HG03103 (cell line): ENCODE measurements at regions not wholly inside any gene's neighbourhood (a gene's known extent, or its start where the extent isn't known, plus 50 kb on each side); places are given as distances from the start of the nearest gene placed in this dataset.
A peak's percentile ranks its signal among the peaks of the same experiment; 100 is the strongest.
"Not testable (repeated sequence)": the region's sequence is repeated elsewhere in the genome, so short reads cannot be mapped to it uniquely, and the experiment has no call there.

Experiments
- ATAC-seq: cut with Tn5 transposase; IDR thresholded peaks from one replicate; pipeline ENCODE4 v1.9.1; 2021; ENCODE audit warnings: low read depth; ENCODE audit not compliant: unreplicated experiment

GRCh38 chr16:31581065-31581464 lies 53.4 kb downstream of the AHSP start:
- not testable (repeated sequence) for ATAC-seq

DNA sequence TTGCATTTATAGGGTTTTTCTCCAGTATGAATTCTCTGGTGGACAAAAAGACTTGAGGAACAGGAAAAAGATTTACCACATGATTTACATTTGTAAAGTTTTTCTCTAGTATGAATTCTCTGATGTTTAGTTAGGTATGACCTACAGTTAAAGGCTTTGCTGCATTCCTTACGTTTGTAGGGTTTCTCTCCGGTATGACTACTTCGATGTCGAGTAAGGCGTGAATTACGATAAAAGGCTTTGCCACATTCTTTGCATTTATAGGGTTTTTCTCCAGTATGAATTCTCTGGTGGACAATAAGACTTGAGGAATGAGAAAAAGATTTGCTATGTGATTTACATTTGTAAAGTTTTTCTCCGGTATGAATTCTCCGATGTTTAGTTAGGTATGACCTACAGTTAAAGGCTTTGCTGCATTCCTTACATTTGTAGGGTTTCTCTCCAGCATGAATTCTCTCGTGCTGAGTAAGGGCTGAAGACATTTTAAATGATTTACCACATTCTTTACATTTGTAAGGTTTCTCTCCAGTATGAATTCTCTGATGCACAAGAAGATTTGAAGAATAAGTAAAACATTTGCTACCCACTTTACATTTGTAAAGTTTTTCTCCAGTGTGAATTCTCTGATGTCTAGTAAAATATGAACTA lies 74.2 kb downstream of the AHSP start:
- ATAC-seq = not testable (repeated sequence)

- ATAC-seq = no peak
These were observed 90.4 kb downstream of the AHSP start for GRCh38 chr16:31618130-31618529.

- ATAC-seq = no peak
These were observed 108.7 kb downstream of the AHSP start for GRCh38 chr16:31636433-31636832.

- ATAC-seq = no peak
These were observed 113.6 kb downstream of the AHSP start for GRCh38 chr16:31641279-31641678.

- not testable (repeated sequence) for ATAC-seq
These were observed 128.0 kb downstream of the AHSP start for GRCh38 chr16:31655674-31656073.

DNA sequence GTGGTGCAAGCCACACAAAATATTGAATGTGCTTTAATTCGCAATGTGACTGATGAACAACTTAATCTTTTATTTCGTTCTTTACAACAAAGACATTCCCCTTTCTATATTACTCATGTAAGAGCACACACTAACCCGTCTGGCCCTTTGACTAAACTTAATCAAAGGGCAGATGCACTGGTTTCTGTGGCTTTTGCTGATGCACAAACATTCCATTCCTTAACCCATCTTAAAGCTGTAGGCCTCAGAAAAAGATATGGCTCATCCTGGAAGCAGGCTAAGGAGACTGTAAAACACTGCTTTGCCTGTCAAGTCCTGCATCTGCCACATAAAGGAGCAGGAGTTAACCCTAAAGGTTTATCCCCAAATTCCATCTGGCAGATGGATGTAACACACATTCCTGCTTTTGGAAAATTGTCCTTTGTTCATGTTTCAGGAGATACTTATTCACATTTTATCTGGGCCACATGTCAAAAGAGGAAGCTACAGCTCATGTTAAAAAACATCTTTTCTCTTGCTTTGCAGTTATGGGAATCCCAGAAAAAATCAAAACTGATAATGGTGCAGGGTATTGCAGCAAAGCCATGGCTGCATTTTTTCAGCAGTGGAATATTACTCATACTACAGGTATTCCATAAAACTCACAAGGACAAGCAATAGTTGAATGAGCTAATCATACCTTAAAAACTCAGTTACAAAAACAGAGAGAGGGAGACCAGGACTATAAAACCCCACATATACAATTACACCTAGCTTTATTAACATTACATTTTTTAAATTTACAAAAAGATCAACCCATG lies 137.2 kb downstream of the AHSP start:
- ATAC-seq = no peak

GRCh38 chr16:31674686-31675085 lies 147.0 kb downstream of the AHSP start:
- no peak for ATAC-seq

DNA sequence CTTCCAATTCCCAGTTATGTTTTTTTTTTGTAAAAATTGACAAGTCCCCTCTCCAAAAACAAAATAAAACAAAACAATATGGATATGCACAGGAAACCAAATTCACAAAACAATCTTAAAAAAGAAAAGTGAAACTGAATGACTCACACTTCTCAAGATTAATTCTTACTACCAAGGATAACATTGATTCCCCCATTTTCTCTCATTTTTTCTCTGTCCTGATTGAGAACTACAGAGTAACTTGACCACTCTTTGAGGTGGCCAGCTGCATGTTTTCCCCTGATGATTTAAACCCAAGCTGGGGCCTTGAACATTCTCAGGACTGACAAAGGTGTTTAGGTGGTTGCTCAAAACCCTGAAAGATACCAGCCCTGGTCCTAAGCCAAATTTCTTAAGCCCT lies 149.0 kb downstream of the AHSP start:
- no peak for ATAC-seq

DNA sequence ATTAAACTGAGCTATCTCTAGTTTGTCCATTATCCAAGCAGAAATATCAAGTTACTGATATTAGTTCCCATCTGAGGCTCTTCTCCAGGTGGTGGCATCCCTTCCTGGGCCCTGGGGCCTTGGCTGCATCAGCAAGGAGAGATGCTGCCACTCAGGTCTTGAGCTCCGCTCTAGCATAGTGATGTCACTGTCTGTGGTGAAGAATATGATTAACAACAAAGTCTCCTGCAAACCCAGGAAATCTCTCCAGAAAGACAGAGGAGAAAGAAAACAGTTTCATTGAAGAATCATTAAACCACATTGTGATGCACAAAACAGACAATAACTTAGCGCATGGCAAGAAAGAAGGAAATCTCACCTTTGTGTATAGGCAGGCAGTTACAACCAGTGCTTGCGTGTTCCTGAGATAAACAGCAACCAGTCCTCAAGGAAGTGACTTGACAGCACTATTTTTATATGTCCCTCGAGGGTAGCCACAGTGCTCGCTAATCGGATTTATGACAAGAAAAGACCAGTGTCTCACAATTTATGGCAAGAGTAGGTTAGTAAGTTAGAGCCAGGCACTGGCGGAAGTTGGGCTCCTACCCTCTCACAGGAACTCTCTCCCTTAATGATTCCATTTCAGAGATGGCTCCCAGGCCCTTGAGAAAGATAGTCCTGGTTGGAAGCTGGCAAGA lies 151.1 kb downstream of the AHSP start:
- ATAC-seq = no peak

DNA sequence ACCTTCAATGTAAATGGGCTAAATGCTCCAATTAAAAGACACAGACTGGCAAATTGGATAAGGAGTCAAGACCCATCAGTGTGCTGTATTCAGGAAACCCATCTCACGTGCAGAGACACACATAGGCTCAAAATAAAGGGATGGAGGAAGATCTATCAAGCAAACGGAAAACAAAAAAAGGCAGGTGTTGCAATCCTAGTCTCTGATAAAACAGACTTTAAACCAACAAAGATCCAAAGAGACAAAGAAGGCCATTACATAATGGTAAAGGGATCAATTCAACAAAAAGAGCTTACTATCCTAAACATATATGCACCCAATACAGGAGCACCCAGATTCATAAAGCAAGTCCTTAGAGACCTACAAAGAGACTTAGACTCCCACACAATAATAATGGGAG lies 161.6 kb downstream of the AHSP start:
- not testable (repeated sequence) for ATAC-seq

DNA sequence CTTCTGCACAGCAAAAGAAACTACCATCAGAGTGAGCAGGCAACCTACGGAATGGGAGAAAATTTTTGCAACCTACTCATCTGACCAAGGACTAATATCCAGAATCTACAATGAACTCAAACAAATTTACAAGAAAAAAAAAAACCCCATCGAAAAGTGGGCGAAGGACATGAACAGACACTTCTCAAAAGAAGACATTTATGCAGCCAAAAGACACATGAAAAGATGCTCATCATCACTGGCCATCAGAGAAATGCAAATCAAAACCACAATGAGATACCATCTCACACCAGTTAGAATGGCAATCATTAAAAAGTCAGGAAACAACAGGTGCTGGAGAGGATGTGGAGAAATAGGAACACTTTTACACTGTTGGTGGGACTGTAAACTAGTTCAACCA lies 164.6 kb downstream of the AHSP start:
- not testable (repeated sequence) for ATAC-seq

DNA sequence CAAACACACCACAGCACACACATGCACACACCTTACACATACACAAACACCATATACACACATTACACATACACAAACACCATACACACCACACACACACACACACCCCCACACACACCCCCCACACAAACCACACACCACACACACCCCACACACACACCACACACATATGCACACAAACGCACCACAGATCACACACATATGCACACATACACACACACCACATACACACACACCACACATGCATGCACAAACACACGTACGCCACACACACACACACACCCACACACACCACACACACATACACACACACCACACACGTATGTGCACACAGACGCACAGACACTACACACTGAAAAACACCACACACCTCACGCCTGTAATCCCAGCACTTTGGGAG lies 166.0 kb downstream of the AHSP start:
- no peak for ATAC-seq

DNA sequence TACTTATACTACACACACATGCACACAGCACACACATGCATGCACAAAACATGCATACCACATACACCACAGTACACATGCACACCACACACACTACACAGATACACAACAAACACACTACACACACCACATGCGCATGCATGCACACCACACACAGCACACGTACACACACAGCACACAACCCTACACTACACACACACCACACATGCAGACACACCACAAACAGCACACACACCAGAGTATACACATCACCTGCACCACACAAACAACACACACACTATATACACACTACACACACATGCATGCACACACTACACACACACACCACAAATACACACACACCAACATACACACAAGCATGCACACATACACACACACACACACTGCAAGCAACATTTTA lies 166.8 kb downstream of the AHSP start:
- ATAC-seq = no peak

DNA sequence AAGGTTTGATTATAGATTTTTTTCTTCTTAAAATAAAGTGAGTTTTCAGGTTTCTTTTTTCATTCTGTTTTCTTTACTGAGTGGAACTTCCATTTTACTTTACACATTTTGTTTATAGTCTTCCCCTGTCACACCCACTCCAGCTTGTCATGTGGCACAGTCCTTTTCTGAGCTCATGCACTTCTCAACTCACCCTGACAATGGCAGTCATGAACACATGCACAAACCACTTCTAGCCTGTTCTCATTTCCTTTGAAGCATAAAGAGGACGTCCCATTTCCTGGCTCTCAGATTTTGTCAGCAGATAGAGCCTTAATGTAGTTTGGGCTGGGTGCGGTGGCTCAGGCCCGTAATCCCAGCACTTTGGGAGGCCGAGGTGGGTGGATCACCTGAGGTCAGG lies 168.0 kb downstream of the AHSP start:
- no peak for ATAC-seq

DNA sequence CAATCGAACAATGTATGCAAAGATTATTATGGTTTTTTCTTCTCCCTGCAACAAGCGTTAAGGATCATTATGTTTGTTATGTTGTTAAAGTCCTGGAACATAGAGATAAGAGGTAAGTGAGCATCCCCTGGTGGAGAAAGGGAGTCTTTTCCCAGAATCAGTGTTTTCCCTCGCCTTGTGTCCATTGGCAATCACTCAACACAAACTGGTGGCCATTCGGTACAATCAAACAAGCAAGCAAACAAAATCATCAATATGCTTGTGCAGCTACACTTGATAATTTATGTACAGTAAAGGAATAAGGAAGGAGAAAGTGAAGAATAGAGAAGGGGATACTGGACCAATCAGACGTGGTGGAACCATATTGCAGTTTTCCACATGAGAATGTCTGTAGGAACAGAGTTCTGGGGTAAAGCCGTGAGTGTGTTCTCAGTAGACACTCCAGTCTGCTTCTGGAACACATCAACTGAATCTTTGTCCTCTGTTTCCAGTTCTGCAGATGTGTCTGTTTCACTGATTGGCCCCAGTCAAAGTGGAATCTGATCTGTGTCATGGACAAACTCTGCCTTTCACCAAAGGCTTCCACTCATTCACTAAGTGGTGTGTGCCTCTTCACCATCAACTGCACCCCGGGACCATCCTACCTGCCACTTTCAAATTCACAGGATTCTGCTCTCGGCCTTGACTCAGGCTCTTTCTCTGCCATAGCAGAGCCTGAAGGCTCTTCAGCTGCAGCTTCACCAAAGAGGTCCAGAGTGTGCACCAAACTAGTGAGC lies 169.5 kb downstream of the AHSP start:
- ATAC-seq = no peak

DNA sequence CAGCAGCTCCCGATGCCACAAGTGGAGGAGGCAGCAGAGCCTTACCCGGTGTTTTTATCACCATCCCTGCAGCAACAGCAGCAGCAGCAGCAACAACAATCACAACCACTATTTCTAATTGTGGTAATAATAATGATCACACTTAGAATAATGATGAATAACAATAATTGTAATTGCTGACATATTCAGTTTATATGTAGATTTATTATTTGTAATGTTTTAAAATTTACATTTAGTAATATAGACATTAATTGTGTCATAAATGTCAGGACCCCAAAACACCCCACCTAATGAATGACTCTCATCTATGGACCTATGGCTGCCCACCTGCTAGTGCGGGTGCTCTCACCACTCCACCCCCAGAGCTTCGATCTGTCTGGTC lies 170.0 kb downstream of the AHSP start:
- no peak for ATAC-seq

- ATAC-seq = no peak
These were observed 171.2 kb downstream of the AHSP start for GRCh38 chr16:31698901-31699300.

DNA sequence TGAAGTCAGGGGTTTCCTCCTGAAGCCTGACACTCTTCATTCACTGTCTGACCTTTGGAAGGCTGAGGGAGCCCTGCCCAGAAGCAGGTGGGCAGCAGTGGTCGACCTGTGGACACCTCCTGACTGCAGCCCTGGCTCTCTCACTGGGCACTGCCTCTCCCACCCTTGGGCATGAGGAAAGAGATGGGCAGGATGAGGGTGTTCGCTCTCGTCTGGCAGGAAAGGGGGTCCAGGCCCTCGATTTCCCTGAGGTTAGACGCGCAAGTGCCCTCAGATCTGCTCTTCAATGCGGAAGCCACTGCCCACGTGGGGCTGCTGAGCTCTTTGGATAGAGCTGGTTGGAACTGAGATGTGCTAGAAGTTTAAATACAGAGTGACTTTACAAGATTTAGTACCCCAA lies 171.9 kb downstream of the AHSP start:
- no peak for ATAC-seq

GRCh38 chr16:31700200-31700529 lies 172.5 kb downstream of the AHSP start:
- peak; percentile 87 for ATAC-seq
